Epithelial cell of proximal tubule (primary cell): ENCODE measurements at regions not wholly inside any gene's neighbourhood (a gene's known extent, or its start where the extent isn't known, plus 50 kb on each side); places are given as distances from the start of the nearest gene placed in this dataset.
A peak's percentile ranks its signal among the peaks of the same experiment; 100 is the strongest.

Experiments used
- DNase-seq: peaks from one replicate; pipeline ENCODE4 v3.0.0-alpha.2; 2011; ENCODE audit warnings: low read depth
- H3K4me3 ChIP-seq: 2 replicates; pipeline ENCODE4 v1.5.1; 2011; ENCODE audit warnings: low read depth, mild to moderate bottlenecking, low read length
- CTCF ChIP-seq: conservative IDR thresholded peaks from 2 replicates; pipeline ENCODE4 v1.5.1; 2012; ENCODE audit warnings: low read depth, mild to moderate bottlenecking, low read length

GRCh38 chr2:23298551-23298950 lies 86.4 kb upstream of the KLHL29 start:
- H3K4me3 ChIP-seq = no peak overlapping the region
- no peak for DNase-seq
- no peak for TF ChIP-seq CTCF

GRCh38 chr2:23299476-23300195 lies 85.3 kb upstream of the KLHL29 start:
- no peak for TF ChIP-seq CTCF
- H3K4me3 ChIP-seq = no peak overlapping the region
- DNase-seq = no peak

GRCh38 chr2:23301136-23301535 lies 83.8 kb upstream of the KLHL29 start:
- TF ChIP-seq CTCF = no peak
- H3K4me3 ChIP-seq = no peak overlapping the region
- no peak for DNase-seq

- DNase-seq = no peak
- no peak for TF ChIP-seq CTCF
Observed at GRCh38 chr2:23302591-23302990, 82.4 kb upstream of the KLHL29 start.

GRCh38 chr2:23306401-23306800 lies 78.6 kb upstream of the KLHL29 start:
- no peak for TF ChIP-seq CTCF
- no peak overlapping the region for H3K4me3 ChIP-seq
- DNase-seq = no peak

More at GRCh38 chr2:23302591-23302990, 82.4 kb upstream of the KLHL29 start:
- H3K4me3 ChIP-seq = no peak overlapping the region

GRCh38 chr2:23311186-23311585 lies 73.8 kb upstream of the KLHL29 start:
- no peak for DNase-seq
- TF ChIP-seq CTCF = no peak
- no peak overlapping the region for H3K4me3 ChIP-seq

- no peak overlapping the region for H3K4me3 ChIP-seq
- no peak for DNase-seq
- peak; percentile 59 for TF ChIP-seq CTCF
Observed at GRCh38 chr2:23312996-23313606, 71.9 kb upstream of the KLHL29 start.
